NOMO-1 treated with dmso at 0.1 percent for 144 hours (cell line): ENCODE measurements at regions not wholly inside any gene's neighbourhood (a gene's known extent, or its start where the extent isn't known, plus 50 kb on each side); places are given as distances from the start of the nearest gene placed in this dataset.

Experiments
- DNase-seq: peaks from one replicate; lab custom pipeline; 2025; ENCODE audit not compliant: unreplicated experiment; lab: John Stamatoyannopoulos, UW

DNA sequence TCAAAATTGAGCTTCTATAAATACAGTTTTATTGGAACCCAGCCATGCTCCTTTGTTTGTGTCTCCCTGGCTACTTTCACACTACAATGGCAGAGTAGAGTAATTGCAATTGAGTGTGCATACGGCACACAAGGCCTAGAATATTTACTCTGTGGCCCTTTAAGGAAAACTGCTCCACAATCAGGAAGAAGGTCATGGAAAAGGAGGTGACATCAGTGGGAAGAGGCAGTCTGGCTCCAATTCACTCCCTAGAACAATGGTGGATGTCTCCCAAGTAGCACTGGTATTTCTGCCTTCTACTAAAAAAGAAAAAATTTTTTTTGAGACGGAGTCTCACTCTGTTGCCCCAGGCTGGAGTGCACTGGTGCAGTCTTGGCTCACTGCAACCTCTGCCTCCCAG, 51.3 kb downstream of the KRTAP19-8 start:
- DNase-seq: no peak

DNA sequence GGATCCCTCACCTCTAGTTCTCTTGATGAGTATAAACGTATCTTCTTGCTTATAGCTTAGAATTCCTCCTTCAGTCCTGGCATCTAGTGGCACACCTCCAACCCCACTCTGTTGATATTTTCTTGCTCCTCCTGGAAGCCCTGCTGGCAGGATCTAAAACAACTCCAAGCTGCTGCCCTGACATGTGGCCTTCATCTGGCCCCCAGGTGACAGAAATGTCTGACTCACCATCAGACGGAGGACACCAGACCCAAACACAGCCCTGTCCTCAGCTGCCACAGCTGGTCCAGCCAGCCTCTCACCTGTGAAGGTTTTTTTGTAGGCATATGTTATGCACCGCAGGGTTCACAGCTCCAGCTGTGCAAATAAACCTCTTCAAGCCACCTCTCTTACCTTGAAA, 53.4 kb downstream of the KRTAP19-8 start:
- DNase-seq: no peak

DNA sequence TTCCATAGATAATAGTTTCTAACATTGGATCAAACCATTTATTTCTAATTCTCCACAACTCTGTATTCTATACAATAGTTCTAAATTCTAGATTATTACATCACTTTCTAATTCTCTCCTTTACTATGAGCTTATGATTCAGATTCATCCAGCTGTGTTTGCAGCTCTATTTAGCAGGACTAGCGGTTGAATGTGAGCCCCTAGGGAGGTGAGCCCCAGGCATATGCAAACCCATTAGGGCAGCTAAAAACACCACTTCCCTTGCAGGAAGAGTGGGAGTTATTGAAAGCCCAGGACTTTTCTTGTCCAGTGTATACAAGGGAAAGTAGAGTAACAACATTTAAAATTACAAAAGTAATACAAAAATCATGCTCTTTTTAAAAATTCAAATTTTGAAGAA, 56.9 kb downstream of the KRTAP19-8 start:
- no peak for DNase-seq

DNA sequence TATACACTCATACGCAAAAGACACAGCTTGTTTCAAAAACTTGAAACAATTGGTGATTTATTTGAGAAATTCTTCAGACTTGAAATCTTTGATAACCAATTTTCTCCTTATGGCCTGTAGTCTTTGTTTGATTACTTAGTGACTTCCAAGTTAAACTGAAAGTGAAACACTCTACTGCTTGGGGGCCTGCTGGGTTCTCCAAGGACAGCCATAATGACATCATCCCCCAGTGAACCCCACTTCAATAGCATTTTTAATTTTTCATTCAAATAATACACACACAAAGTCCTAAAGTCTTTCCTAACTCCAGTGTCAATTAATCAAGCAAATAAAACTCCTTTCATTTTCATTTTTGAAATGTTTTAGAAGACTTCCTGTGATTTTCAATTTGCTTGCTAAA, 59.2 kb downstream of the KRTAP19-8 start:
- DNase-seq: no peak

DNA sequence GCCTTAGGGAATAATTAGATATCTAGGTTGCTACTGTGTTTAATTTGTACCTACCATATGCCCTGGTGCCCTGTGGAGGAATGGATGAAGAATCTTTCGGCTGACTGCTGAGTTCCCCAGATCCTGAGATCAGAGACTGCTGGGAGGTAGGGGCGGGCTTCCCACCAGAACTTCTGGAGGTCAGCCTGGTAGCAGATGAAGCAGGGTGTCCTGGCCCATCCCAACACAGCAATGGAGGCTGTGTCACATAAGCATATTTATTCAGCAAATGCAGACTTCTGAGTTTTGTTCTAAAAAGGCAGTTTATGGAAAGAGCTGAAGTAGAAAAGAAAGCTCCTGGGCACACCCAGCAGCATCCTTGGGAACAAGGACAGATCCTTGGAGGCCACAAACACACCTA, 74.0 kb downstream of the KRTAP19-8 start:
- DNase-seq: no peak

DNA sequence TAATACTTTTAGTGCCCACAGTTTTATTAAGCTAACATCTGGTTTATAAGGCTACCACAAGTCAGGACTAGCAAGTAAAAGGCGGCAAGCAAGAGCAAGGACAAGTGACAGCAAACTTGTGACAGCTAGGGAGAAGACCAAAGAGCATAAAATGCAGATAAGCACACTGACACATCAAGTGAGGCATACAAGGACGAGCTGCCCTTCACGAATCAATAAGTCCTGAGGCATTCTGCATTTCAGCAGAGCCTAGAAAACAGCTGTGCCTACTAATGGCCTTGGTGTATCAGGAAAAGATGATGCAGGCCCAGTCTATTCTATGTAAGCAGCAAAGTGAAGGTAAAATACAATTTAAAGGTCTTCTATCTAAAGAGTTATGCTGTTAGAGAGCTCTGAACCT, 74.8 kb downstream of the KRTAP19-8 start:
- DNase-seq: no peak

DNA sequence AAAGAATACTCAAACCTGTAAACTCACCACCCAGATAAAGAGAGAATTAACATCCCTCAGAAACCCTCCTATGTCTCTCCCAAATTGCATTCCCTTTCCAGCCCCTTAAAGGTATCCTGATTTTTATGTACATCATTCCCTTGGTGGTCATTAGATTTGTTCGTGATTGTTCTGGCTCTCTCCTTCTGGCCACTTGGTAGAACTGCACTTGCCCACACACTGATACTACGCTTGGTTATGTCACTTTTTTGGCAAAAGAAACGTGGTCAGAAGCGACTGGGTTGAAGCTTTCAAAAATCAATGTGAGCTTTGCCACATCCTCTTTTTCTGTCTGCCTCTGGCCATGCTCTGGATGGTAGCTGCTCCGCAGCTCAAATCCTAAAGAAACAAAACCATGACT, 76.3 kb downstream of the KRTAP19-8 start:
- DNase-seq: peak; percentile 28

DNA sequence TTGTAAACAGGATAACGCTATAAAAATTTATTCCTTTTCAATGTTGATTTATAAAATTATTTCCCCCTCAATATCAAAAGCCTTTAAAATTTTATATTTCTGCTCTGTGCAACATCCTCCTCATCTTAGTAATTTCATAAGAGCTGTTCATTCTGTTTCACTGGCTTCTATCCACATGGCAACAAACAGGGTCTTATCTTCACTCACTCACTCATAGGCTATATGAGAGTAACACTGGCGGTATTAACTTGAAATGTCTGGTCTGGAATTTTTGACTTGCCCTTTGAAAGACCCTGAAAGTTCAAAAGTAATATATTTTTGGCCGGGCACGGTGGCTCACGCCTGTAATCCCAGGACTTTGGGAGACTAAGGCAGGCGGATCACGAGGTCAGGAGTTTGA, 77.4 kb upstream of the KRTAP11-1 start:
- no peak for DNase-seq

DNA sequence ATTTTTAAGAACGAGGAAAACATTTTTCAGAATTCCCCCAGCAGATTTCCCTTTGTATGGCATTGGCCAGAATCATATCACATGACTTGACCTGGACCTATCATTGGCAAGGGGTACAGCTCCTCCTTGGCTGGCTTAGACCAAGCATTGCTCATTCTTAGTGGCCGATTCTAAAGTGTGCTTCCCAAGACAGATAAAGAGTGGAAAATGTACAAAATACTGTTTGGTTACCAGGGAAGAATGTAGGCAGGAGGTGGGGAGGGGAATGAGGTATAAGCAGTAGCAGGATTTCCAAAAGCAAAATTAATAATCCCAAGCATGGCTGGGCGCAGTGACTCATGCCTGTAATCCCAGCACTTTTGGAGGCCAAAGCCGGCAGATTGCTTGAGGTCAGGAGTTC, 75.6 kb upstream of the KRTAP11-1 start:
- no peak for DNase-seq

DNA sequence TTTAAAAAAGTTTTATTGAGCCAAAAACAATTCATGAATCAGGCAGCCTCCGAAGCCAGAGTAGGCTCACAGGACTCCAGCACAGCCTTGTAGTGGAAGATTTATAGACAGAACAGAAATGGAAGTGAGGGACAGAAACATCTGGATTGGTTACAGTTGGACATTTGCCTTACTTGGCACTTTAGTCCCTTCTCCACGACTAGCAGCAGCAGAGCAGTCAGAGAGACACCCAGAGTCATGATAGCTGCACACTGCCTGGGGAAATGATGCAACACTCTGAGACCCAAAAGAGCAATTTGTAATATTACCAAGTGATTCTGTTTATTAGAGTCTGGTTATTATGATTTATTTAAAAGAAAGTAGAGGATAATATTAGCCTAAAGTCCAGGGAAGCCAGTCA, 72.2 kb upstream of the KRTAP11-1 start:
- no peak for DNase-seq

DNA sequence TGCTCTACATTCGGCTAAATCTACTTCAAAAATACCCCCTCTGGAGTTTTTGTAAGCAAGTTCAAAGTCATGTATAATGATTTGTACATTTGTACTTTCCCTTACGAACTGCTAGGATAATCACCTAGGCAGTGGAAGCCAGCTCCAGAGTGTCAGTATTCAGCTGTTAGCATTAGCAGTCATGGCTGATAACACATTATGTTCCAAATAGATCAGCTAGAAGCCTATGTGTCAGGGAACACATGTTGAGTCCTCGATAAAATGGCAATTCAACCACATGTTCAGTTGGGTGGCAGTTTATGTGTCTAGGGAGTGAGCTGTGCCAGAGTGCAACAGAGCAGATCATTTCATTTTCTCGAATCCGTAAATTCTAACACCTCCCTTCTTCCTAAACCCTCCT, 65.8 kb upstream of the KRTAP11-1 start:
- DNase-seq: no peak

DNA sequence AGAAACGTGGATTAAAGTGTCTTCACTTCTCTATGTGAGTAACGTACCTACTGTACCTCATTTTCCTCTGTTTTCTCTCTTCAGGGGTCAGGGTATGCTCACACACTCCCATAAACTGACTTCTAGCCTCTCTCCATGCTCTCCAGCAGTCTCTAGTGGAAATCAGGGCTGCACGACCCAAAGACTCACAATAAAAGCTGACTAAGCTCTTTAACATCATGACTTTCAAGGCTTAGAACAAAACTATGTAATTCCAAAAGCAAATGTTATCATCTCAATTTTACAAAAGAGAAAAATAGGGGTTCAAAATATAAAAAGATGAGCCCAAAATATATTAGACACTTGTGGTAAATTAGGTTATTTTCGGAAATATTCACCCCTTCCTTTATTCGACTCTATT, 62.5 kb upstream of the KRTAP11-1 start:
- no peak for DNase-seq

DNA sequence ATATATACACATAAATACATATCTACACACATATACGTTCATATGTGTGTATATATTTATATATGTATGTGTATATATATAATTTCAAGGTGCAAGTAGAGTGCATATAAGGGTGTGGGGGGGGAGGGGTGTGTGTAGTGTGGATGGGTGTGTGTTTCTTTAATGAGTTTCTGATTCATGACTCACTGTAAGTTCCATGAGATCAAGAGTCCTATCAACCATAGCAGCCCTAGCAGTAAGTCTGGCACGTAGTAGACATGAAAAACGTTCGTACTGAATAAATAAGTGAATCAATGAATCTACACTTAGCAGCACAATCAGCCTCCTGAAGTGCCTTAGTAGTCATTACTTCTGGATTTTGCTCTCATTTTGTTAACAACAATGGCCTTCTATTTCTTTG, 61.9 kb upstream of the KRTAP11-1 start:
- DNase-seq: no peak

DNA sequence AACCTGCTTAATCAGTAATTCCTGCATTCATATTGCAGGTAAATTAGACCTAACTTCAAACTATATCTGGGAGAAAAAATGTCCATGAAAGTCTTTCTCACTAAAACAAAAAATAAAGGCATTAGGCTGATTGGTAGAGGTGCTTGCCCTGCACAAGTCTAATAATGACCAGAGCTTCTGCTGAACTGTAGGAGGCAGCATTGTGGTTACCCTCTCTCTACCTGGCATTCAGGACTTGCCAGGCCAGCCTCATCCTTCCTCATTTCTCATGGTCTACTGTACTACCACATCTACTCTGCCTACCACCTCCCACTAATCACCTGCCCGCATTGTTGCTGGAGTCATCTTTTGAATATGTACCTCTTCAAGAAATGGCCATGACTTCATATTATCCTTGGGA, 60.8 kb upstream of the KRTAP11-1 start:
- no peak for DNase-seq

DNA sequence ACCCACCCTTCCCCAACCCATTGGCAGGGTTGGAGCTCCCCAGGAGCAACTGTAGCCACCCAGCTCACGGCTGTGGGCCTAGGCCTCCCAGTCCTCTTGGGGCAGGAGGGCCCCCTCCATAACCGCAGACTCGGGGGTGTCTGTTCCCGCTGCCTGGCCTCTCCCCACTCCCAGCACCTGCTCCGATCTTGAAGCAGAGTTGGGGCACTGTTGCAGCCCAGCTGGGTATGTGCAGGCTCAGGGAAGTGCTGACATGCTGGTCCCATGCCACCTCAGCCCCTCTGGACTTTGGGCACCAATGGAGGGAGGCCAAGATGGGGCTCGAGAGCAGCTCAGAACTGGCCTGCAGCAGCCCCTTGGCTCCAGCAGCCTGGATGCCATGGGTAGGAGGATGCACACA, 54.8 kb upstream of the KRTAP11-1 start:
- no peak for DNase-seq

DNA sequence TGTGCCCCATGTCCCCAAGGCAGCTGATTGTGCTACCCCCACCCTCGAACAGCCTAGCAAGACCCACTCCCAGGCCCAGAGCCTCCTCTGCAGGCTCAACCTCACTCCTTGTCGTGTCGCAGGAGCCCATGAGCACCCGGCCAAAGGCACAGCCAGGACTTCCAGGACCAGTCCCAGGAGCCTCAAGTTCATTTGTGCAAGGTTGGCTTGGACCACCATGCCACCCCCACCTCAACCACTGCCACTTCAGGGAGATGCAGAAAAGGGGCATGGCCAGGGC, 54.4 kb upstream of the KRTAP11-1 start:
- DNase-seq: no peak

DNA sequence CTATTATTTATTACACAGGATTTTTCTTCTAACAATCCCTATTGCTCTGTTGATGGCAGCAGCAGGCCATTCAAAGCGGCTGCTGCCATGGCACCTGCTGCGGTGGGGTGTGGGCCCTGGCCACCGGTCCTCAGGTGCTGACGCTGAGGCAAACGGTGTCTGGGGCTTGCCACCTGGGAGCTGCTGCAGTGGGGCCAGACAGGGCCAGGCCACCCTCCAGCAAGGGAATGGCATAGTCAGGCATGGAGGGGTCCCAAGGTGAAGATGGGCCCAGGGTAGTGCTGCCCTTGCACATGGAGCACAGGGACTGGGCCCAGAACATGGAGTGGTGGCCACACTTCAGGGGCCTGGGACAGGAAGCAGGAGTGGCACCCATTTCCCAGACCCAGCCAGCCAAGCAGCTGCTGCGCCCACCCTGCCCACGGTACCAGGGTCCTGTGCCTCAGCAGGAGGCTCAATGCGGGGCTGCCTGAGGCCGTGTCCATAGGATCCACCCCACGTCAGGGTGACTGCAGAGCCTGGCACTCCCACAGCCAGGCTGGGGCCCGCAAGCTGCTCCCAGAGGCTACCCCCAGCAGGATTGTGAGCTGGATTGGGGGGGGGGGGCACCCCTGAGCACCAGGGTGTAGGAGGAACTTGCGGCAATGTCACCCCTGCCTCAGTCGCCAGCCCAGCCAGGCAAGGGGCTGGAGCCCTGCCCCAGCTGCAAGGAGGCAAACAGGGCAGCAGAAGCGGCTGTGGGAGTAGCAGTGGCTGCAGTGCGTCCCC, 53.9 kb upstream of the KRTAP11-1 start:
- DNase-seq: no peak

DNA sequence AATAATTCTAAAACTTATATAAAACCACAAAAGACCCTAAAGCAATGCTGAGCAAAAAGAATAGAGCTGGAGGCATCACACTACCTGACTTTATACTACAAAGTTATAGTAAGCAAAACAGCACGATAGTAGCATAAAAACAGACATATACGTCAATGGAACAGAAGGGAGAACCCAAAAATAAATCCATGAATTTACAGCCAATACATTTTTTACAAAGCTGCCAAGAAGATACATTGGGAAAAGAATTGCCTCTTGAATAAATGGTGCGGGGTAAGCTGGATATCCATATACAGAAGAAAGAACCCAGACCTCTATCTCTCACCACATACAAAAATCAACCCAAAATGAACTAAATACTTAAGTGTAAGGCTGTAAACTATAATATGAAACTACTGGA, 51.3 kb upstream of the KRTAP11-1 start:
- no peak for DNase-seq
